ENCODE measurements at regions not wholly inside any gene's neighbourhood (a gene's known extent, or its start where the extent isn't known, plus 50 kb on each side); places are given as distances from the start of the nearest gene placed in this dataset.

- TF ChIP-seq CTCF (IDR thresholded peaks at IDR 0.05) = no peak
- no peak overlapping the region for H3K27ac ChIP-seq
- no peaks in the 10 kb centered on the region for H3K4me1 ChIP-seq (ENCODE audit: control insufficient read depth in 1 of 2, low read depth in 2 of 2)
- H3K4me3 ChIP-seq = no peak overlapping the region
- DNase-seq (ENCODE audit: low spot score) = no peak
- no peaks in the 10 kb centered on the region for H3K27me3 ChIP-seq (replicated peaks; ENCODE audit: insufficient read depth)
- H3K9me3 ChIP-seq = no peaks in the 10 kb centered on the region
- no peaks in the 10 kb centered on the region for H3K36me3 ChIP-seq
- no peak for ATAC-seq (ENCODE audit: insufficient number of reproducible peaks, low FRiP score, low read depth)
Measured at GRCh38 chr12:132389026-132389425, 59.6 kb upstream of the GALNT9 start.

GRCh38 chr12:132388379-132389015 is 59.1 kb upstream of the GALNT9 start:
- Histone ChIP-seq H3K4me3 (no peak overlapping the region), H3K4me1 (ENCODE audit: control insufficient read depth in 1 of 2, low read depth in 2 of 2) (no peaks in the 10 kb centered on the region), H3K27ac (no peak overlapping the region), H3K9me3 (no peaks in the 10 kb centered on the region), H3K27me3 (replicated peaks; ENCODE audit: insufficient read depth) (no peaks in the 10 kb centered on the region), H3K36me3 (no peaks in the 10 kb centered on the region)
- DNase-seq (ENCODE audit: low spot score) = no peak
- no peak for ATAC-seq (ENCODE audit: insufficient number of reproducible peaks, low FRiP score, low read depth)
- no peak for TF ChIP-seq CTCF (IDR thresholded peaks at IDR 0.05)

- TF ChIP-seq CTCF (IDR thresholded peaks at IDR 0.05) = no peak
- no peak overlapping the region for H3K4me3 ChIP-seq
- H3K4me1 ChIP-seq (ENCODE audit: control insufficient read depth in 1 of 2, low read depth in 2 of 2) = no peaks in the 10 kb centered on the region
- no peak overlapping the region for H3K27ac ChIP-seq
- DNase-seq (ENCODE audit: low spot score) (no peak), ATAC-seq (ENCODE audit: insufficient number of reproducible peaks, low FRiP score, low read depth) (no peak)
- H3K9me3 ChIP-seq = no peaks in the 10 kb centered on the region
- H3K36me3 ChIP-seq = no peaks in the 10 kb centered on the region
- H3K27me3 ChIP-seq (replicated peaks; ENCODE audit: insufficient read depth) = no peaks in the 10 kb centered on the region
Measured at GRCh38 chr12:132386926-132387497, 57.6 kb upstream of the GALNT9 start.

- Histone ChIP-seq H3K27me3 (replicated peaks; ENCODE audit: insufficient read depth) (no peaks in the 10 kb centered on the region), H3K36me3 (no peaks in the 10 kb centered on the region), H3K4me1 (ENCODE audit: control insufficient read depth in 1 of 2, low read depth in 2 of 2) (no peaks in the 10 kb centered on the region), H3K27ac (no peak overlapping the region), H3K9me3 (no peaks in the 10 kb centered on the region), H3K4me3 (no peak overlapping the region)
- ATAC-seq (ENCODE audit: insufficient number of reproducible peaks, low FRiP score, low read depth) (no peak), DNase-seq (ENCODE audit: low spot score) (no peak)
- no peak for TF ChIP-seq CTCF (IDR thresholded peaks at IDR 0.05)
Measured at GRCh38 chr12:132385923-132386751, 56.7 kb upstream of the GALNT9 start.
